ENCODE measurements at regions not wholly inside any gene's neighbourhood (a gene's known extent, or its start where the extent isn't known, plus 50 kb on each side); places are given as distances from the start of the nearest gene placed in this dataset.
A peak's percentile ranks its signal among the peaks of the same experiment; 100 is the strongest.

DNA sequence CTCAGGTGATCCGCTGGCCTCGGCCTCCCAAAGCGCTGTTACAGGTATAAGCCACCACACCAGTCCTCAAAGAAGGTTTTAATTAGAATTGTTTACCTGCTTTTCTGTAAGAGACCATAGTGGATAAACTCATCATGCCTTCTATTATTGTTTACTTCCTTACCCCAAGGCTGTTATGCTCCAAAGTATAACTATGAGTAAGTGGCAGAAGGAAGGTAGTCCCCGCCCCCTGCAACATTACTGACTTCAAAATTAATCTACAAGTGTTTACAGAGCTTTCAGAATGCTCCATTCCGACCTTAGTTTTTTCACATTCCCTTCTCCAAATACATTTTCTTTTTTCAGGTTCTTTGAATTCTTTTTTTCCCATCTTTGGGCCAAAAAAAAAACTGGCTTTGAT, 480.5 kb upstream of the NOX3 start:
- Mint-ChIP-seq H3K36me3 (ENCODE audit: low read depth) (no peaks in the 10 kb centered on the region), H3K27ac (no peak overlapping the region), H3K9me3 (peaks cover 11% of the 10 kb centered on the region), H3K27me3 (no peaks in the 10 kb centered on the region), H3K4me1 (no peaks in the 10 kb centered on the region), H3K4me3 (no peak overlapping the region)
- ATAC-seq, result no peak
- no peak for DNase-seq

DNA sequence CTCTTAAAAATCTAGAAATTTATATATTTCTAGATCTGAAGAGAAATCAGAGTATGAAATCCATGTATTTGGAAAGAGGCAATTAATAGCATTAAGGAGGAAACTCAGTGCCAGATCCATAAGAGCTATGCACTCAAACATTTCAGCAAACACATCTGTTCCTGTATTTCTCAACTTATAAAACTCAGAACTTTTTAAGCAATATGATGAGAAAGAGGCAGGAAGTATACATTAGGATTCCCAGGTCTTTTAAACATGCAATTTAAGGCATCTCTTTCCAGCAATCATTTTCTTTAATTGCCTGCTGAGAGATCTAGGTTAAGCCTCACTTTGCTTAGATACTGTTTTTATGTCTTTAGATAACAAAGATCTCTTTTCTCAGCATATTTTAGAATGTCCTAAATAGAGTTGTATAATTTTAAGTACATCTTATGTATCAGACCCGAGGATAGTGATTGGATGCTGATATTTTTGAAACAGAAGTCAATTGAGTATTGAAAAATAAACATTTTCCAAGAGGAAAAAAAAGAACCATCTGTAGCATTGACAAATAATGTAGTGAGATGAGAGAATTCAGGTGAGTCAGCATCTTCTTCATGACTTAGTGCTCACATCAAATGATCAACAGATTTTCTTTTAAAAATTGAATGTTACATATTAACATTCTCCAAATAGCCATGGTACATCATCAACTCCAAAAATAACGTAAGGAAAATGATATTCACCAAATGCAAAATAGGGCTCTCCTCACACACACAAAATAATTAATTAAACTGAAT, 461.4 kb upstream of the NOX3 start:
- no peak overlapping the region for H3K4me3 Mint-ChIP-seq
- no peaks in the 10 kb centered on the region for H3K27me3 Mint-ChIP-seq
- H3K9me3 Mint-ChIP-seq, result peaks cover under 1% of the 10 kb centered on the region
- DNase-seq (no peak), ATAC-seq (no peak)
- H3K36me3 Mint-ChIP-seq (ENCODE audit: low read depth), result no peaks in the 10 kb centered on the region
- no peak overlapping the region for H3K27ac Mint-ChIP-seq
- H3K4me1 Mint-ChIP-seq, result no peaks in the 10 kb centered on the region

DNA sequence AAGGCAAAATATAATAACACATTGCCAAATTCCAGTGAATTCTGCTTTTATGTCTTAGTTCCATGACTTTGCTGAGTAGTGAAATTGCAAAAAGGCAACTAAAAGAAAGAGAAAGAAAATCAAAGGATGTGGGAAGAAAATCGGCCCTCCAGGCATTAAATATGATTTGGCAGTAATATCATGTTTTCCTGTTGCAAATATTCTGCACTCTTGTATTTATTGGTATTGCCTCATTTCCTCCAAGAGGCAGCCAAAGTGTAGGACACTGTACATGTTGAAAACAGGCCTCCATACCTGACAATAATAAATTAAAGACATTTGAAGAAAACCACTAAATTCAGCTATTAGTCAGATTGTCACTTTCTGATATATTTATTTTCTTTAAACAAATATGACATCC, 460.0 kb upstream of the NOX3 start:
- no peak for ATAC-seq
- Mint-ChIP-seq H3K27me3 (no peaks in the 10 kb centered on the region), H3K36me3 (ENCODE audit: low read depth) (no peaks in the 10 kb centered on the region), H3K4me3 (no peak overlapping the region), H3K9me3 (peaks cover 11% of the 10 kb centered on the region), H3K27ac (no peak overlapping the region), H3K4me1 (no peaks in the 10 kb centered on the region)
- DNase-seq, result no peak

DNA sequence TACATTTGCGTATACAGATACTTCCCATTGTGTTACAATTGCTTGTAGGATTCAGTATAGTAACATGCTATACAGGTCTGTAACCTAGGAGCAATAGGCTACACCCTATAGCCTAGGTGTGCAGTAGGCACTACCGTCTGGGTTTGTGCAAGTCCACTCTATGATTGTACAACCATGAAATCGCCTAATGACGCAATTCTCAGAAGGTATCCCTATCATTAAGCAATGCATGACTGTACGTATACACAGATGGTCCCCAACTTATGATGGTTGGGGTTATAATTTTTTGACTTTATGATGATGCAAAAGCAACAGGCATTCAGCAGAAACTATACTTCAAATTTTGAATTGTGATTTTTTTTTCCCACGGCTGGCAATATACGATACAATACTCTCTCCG, 458.2 kb upstream of the NOX3 start:
- no peaks in the 10 kb centered on the region for H3K4me1 Mint-ChIP-seq
- no peaks in the 10 kb centered on the region for H3K27me3 Mint-ChIP-seq
- H3K9me3 Mint-ChIP-seq, result peaks cover 20% of the 10 kb centered on the region
- H3K36me3 Mint-ChIP-seq (ENCODE audit: low read depth), result no peaks in the 10 kb centered on the region
- DNase-seq (no peak), ATAC-seq (no peak)
- H3K27ac Mint-ChIP-seq, result no peak overlapping the region
- H3K4me3 Mint-ChIP-seq, result no peak overlapping the region

DNA sequence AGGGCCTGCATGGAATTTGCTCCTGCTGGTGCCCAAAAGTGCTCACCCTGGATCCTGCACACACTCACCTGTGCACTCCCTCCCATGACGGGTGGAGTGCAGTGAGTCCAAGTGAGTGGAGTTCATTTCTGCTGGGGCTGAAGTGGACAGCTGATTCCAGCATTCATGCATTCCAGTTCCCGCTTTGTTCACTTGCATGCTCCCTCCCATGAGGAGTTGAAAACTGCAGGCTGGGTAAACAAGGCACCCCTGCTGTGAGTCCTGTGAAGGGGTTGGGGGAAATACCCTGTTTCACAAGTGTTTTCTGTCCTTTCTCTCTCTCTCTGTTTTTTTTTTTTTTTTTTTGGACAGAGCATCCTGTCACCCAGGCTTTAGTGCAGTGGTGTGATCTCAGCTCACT, 454.1 kb upstream of the NOX3 start:
- no peaks in the 10 kb centered on the region for H3K27me3 Mint-ChIP-seq
- H3K4me3 Mint-ChIP-seq, result no peak overlapping the region
- no peak for ATAC-seq
- DNase-seq, result no peak
- no peak overlapping the region for H3K27ac Mint-ChIP-seq
- peaks cover 28% of the 10 kb centered on the region for H3K9me3 Mint-ChIP-seq
- no peaks in the 10 kb centered on the region for H3K4me1 Mint-ChIP-seq
- peaks cover 3% of the 10 kb centered on the region for H3K36me3 Mint-ChIP-seq (ENCODE audit: low read depth)

DNA sequence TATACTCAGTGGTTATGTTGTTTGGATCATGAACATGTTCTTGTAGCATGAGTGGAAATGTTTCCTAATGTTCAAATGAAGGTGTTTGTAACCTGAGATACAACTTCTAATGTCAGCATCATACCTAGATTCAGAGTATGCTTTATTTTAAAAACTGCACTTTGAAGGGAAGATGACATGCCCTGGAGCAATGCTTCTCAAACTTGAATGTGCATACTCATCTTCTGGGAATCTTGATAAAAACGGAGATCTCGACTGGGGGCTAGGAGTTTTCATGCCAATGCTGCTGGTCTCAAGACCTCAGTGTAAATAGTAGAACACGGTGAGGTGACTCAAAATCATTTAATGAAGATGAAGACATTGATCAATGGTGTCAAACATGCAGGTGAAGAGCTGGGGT, 440.0 kb upstream of the NOX3 start:
- H3K4me3 Mint-ChIP-seq, result no peak overlapping the region
- H3K4me1 Mint-ChIP-seq, result peaks cover 1% of the 10 kb centered on the region
- no peak for DNase-seq
- H3K27ac Mint-ChIP-seq, result no peak overlapping the region
- no peaks in the 10 kb centered on the region for H3K9me3 Mint-ChIP-seq
- H3K36me3 Mint-ChIP-seq (ENCODE audit: low read depth), result no peaks in the 10 kb centered on the region
- no peaks in the 10 kb centered on the region for H3K27me3 Mint-ChIP-seq
- ATAC-seq, result no peak

DNA sequence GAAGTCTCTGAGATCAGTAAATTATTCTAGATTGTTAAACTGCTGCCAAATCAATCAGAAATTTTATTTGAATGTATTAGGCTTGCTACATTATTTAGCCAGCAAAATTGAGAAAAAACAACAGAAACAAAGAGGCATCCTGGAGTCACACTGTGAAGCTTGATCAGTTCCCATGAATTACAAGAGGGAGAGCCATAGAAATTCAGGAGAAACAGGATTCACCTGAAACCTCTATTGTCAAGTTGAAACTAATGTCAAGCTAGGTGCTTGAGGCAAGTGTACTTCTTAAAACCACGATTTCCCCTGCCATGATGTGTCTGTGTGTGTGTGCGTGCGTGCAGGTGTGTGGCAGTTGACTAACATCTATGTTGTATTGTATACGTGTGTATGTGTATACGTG, 439.1 kb upstream of the NOX3 start:
- no peaks in the 10 kb centered on the region for H3K9me3 Mint-ChIP-seq
- DNase-seq (no peak), ATAC-seq (no peak)
- no peak overlapping the region for H3K27ac Mint-ChIP-seq
- no peak overlapping the region for H3K4me3 Mint-ChIP-seq
- no peaks in the 10 kb centered on the region for H3K36me3 Mint-ChIP-seq (ENCODE audit: low read depth)
- H3K27me3 Mint-ChIP-seq, result no peaks in the 10 kb centered on the region
- H3K4me1 Mint-ChIP-seq, result peaks cover 1% of the 10 kb centered on the region

DNA sequence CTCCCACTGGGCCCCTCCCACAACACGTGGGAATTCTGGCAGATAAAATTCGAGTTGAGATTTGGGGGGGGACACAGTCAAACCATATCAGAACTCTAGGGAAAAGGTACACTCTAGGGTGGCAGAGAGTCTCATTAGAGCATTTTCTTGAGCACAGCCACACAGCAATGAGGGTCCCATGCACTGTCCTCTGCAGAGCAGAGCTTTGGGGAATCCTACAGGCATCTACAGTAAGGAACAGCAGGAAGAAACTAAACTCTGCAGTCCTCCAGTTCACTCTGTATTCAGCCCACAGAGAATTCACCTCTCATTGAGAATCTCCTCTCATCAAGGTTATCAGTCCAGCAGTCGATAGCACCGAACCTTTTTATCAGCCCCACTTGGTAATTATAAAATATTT, 438.6 kb upstream of the NOX3 start:
- Mint-ChIP-seq H3K4me1 (peaks cover 1% of the 10 kb centered on the region), H3K36me3 (ENCODE audit: low read depth) (no peaks in the 10 kb centered on the region), H3K27ac (no peak overlapping the region), H3K4me3 (no peak overlapping the region), H3K9me3 (no peaks in the 10 kb centered on the region), H3K27me3 (no peaks in the 10 kb centered on the region)
- DNase-seq (no peak), ATAC-seq (no peak)

DNA sequence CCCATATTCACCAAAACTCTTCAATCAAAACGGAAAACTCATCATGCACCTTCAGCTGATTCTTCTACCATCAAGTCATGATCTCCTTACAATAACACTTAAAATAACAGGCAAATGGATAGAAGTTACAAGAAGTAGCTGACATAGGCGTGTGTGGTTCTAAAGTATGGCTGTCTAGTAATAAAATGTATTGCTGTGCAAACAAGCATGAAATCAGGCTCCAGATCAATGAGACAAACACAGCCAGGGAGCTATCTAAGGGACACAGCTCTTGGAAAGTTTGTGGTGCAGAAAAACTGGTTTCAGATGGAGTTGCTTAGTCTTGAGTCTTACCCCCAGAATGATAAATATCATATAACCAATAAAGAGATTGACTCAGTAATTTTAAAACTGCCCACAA, 434.8 kb upstream of the NOX3 start:
- Mint-ChIP-seq H3K36me3 (ENCODE audit: low read depth) (no peaks in the 10 kb centered on the region), H3K9me3 (peaks cover 3% of the 10 kb centered on the region), H3K27ac (no peak overlapping the region), H3K4me3 (no peak overlapping the region), H3K27me3 (no peaks in the 10 kb centered on the region), H3K4me1 (peaks cover 1% of the 10 kb centered on the region)
- DNase-seq (no peak), ATAC-seq (no peak)

DNA sequence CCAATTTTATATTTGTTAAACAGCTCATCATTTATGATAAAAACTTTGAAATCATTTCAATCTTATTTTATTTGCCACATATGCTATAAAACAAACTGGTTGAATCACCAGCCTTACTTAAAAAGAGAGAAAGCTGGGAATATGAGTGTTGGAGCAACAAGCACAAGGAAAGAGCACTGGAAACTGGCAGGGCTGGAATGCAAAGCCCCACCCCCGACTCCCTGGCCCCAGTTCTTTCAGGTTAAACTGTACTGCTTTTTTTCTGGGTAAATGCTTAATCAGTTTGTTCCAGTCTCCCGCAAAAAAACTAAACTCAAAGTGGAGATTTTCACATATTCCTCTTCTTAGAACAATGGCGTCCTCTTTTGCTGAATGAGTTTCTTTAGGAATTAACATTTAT, 433.8 kb upstream of the NOX3 start:
- DNase-seq (no peak), ATAC-seq (no peak)
- Mint-ChIP-seq H3K4me3 (no peak overlapping the region), H3K27me3 (no peaks in the 10 kb centered on the region), H3K36me3 (ENCODE audit: low read depth) (no peaks in the 10 kb centered on the region), H3K27ac (no peak overlapping the region), H3K9me3 (peaks cover 3% of the 10 kb centered on the region), H3K4me1 (peaks cover 3% of the 10 kb centered on the region)

DNA sequence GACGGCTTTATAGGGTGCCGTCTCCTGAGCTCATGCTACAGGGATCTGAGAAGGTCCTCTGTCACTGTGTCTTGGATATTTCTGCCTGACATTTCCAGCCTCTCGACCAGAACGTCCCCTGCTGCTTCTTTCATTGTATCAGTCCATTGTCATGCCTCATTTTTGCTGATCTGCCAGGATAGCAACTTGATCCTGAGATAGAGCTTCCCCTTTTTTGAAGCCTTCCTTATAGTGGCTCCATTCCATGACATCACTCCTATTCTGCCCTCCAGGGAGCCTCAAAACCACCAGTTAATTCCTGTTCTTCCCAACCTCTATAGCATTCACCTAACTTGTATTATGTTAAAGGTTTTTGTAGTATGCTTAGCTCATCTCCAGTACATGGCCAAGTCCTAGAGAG, 431.8 kb upstream of the NOX3 start:
- Mint-ChIP-seq H3K27me3 (no peaks in the 10 kb centered on the region), H3K36me3 (ENCODE audit: low read depth) (no peaks in the 10 kb centered on the region), H3K9me3 (peaks cover 3% of the 10 kb centered on the region), H3K4me1 (peaks cover 15% of the 10 kb centered on the region), H3K27ac (no peak overlapping the region), H3K4me3 (no peak overlapping the region)
- DNase-seq, result no peak
- ATAC-seq, result no peak

DNA sequence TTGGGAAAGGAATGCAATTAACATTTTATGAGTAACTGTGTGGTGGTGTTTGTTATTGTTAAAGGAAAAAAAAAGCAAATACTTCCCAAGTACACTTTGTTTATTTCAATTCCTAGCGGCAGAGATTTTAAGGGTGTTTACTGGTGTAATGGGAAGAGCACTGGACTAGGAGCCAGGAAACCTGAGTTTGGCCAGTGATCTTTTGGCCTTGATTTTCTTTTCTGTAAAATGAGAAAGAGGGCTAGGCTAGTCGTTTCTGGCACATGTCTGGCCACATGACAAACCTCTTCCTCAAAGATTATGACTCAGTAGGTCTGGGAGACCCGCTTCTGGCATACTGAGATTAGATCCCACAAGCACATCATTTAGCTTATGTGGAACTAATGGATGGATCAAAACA, 428.1 kb upstream of the NOX3 start:
- Mint-ChIP-seq H3K27ac (no peak overlapping the region), H3K4me3 (no peak overlapping the region), H3K9me3 (peaks cover 3% of the 10 kb centered on the region)

DNA sequence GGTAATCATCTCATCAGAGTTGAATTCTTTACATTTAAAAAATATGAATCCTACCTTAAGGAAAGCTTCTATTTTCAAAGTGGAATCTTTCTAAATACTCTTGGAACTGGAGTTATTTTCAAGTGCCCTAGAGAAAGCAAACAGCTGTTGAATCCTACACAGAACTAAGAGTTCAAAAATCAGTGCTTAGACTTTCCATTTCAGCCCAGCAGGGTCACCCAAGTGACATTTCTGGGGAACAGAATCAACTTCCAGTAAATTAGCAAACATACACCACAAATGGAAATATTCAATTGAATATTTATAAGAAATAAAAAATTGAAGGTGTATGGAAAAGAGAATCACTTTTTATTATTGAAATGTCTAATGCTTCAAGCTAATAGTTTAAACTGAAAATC, 427.7 kb upstream of the NOX3 start:
- ATAC-seq (no peak), DNase-seq (no peak)
- Mint-ChIP-seq H3K36me3 (ENCODE audit: low read depth) (no peaks in the 10 kb centered on the region), H3K27ac (no peak overlapping the region), H3K4me1 (peaks cover 34% of the 10 kb centered on the region), H3K4me3 (no peak overlapping the region), H3K9me3 (peaks cover 3% of the 10 kb centered on the region), H3K27me3 (no peaks in the 10 kb centered on the region)

More for the DNA sequence above, 428.1 kb upstream of the NOX3 start:
- Mint-ChIP-seq H3K36me3 (ENCODE audit: low read depth) (no peaks in the 10 kb centered on the region), H3K4me1 (peaks cover 34% of the 10 kb centered on the region), H3K27me3 (no peaks in the 10 kb centered on the region)
- ATAC-seq (no peak), DNase-seq (no peak)

DNA sequence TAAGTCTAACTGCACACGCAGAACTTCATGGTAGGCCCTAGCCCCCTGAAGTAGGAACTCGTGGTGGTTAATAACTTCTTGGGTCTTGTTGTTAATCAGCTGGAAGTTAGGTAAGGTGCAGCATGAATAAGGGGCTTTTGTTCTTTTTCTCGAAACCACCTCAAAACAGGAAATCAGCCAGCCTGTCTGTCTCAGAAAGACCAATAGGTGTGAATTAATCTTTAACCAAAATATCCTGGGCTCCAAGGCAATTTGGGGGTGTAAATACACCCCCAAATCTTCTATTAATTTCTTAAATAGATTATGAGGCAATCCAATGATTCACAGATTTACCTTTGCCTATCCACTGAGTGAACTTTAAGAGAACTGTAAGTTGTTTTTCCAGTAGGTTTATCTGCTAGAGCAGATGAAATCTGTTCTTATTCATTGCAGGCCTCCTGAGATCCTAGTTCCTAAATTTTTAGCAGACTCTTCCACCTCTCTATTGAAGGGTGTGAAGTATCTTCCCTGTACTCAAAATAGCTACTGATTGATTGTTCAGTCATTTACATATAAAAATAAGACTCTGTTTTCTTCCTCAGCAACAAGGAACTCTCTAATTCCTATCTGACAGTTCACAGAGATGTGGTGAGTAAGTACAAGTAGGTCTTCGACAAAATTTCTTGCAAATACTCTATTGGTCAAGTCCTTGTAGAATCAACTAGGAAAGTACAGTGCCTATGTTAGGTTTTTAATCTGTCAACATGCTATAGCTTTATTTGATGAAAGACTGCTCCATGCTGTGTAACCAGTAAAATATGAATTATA, 427.1 kb upstream of the NOX3 start:
- H3K4me3 Mint-ChIP-seq, result no peak overlapping the region
- DNase-seq (no peak), ATAC-seq (no peak)
- H3K27me3 Mint-ChIP-seq, result no peaks in the 10 kb centered on the region
- no peaks in the 10 kb centered on the region for H3K9me3 Mint-ChIP-seq
- peaks cover 34% of the 10 kb centered on the region for H3K4me1 Mint-ChIP-seq
- H3K36me3 Mint-ChIP-seq (ENCODE audit: low read depth), result no peaks in the 10 kb centered on the region
- H3K27ac Mint-ChIP-seq, result no peak overlapping the region

DNA sequence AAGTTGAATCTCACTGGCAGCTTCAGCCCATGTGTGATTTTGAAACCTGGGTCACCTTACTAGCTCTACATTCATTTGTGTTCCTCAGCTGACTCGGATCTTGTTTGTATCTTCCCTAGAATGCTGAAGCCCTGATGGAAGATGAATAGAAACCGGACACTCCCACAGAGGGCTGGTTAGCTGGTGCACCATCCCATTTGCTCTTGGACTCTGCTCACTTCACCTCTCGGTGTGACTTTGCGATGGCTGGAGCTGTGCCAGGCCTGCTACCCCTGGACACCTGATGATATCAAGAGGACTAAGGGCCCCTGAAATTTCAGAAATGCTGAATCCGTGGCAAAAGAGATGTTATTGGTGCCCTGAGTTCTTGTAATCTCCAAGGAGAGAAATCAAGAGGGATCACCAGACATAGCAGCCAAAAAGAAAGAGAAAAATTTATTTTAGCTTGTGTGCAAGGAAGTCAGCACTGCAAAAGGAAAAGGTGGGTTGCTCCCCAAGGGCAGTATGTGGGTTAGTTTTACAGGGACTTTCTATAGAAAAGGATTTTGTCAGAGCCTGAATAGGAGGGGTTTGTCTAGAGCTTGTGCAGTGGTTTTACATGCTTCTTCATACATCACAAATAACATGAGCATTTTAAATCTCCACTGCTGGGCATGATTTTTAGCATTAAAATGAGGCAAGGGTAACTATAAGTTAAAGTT, 426.3 kb upstream of the NOX3 start:
- no peaks in the 10 kb centered on the region for H3K27me3 Mint-ChIP-seq
- H3K27ac Mint-ChIP-seq, result peak overlapping the region; percentile 24
- no peak for DNase-seq
- peaks cover 34% of the 10 kb centered on the region for H3K4me1 Mint-ChIP-seq
- no peaks in the 10 kb centered on the region for H3K36me3 Mint-ChIP-seq (ENCODE audit: low read depth)
- peak; percentile 43 for ATAC-seq
- H3K9me3 Mint-ChIP-seq, result no peaks in the 10 kb centered on the region
- no peak overlapping the region for H3K4me3 Mint-ChIP-seq

Data from activated naive CD8-positive, alpha-beta T cell treated with anti-CD3 and anti-CD28 coated beads, Interleukin-2, amount 50 U/mL, for 24 hours (primary cell).